ENCODE measurements at regions not wholly inside any gene's neighbourhood (a gene's known extent, or its start where the extent isn't known, plus 50 kb on each side); places are given as distances from the start of the nearest gene placed in this dataset.
"Not testable (repeated sequence)": the region's sequence is repeated elsewhere in the genome, so short reads cannot be mapped to it uniquely, and the experiment has no call there.

- H3K4me3 ChIP-seq (ENCODE audit: low read length); H3K27ac Mint-ChIP-seq; intact Hi-C loops (cut with micrococcal nuclease); H3K4me1 Mint-ChIP-seq; POLR2A ChIA-PET; H3K9me3 Mint-ChIP-seq; CTCF ChIA-PET; H3K9me3 ChIP-seq (ENCODE audit: control insufficient read depth in 2 of 3, low read length in 3 of 3); H3K27me3 ChIP-seq (ENCODE audit: control insufficient read depth in 2 of 2, insufficient read depth in 2 of 2, low read length in 2 of 2); ATAC-seq; H3K4me1 ChIP-seq (ENCODE audit: control insufficient read depth in 2 of 2, insufficient read depth in 2 of 2, low read length in 2 of 2); H3K36me3 Mint-ChIP-seq; H3K27ac ChIP-seq (ENCODE audit: low read depth, low read length); H3K36me3 ChIP-seq (ENCODE audit: control insufficient read depth in 2 of 3, insufficient read depth in 3 of 3, low read length in 3 of 3); H3K4me3 Mint-ChIP-seq; DNase-seq: not testable (repeated sequence)
- H3K27me3 Mint-ChIP-seq, result peaks cover 0 to 17% (median 4%) of the 10 kb centered on the region in 5 donors
Observed at GRCh38 chr16:80892395-80892794, 88.0 kb upstream of the CDYL2 start.

- H3K9me3 Mint-ChIP-seq, result no peaks in the 10 kb centered on the region
Observed at GRCh38 chr16:80889779-80890359, 85.5 kb upstream of the CDYL2 start.

GRCh38 chr16:80887062-80887461, 82.7 kb upstream of the CDYL2 start:
- no peak overlapping the region for H3K4me3 ChIP-seq (ENCODE audit: low read length)
- Mint-ChIP-seq H3K27ac (no peak overlapping the region), H3K9me3 (no peaks in the 10 kb centered on the region), H3K36me3 (no peaks in the 10 kb centered on the region), H3K27me3 (peaks cover 8 to 22% (median 14%) of the 10 kb centered on the region in 5 donors), H3K4me1 (no peaks in the 10 kb centered on the region), H3K4me3 (no peak overlapping the region)
- DNase-seq, result no peak
- intact Hi-C loops (cut with micrococcal nuclease), result no loop called here
- ChIA-PET POLR2A (no interaction called here), CTCF (interaction anchor here (0.7 kb wide), 1 partner anchor 8 kb away, joined by 3 read pairs; no protein-coding TSS in a partner anchor)
- H3K27me3 ChIP-seq (ENCODE audit: control insufficient read depth in 2 of 2, insufficient read depth in 2 of 2, low read length in 2 of 2), result peaks cover 0 to 3% of the 10 kb centered on the region in 2 donors
- H3K27ac ChIP-seq (ENCODE audit: low read depth, low read length), result no peak overlapping the region
- no peak for ATAC-seq
- no peaks in the 10 kb centered on the region for H3K36me3 ChIP-seq (ENCODE audit: control insufficient read depth in 2 of 3, insufficient read depth in 3 of 3, low read length in 3 of 3)
- H3K9me3 ChIP-seq (ENCODE audit: control insufficient read depth in 2 of 3, low read length in 3 of 3), result no peaks in the 10 kb centered on the region
- H3K4me1 ChIP-seq (ENCODE audit: control insufficient read depth in 2 of 2, insufficient read depth in 2 of 2, low read length in 2 of 2), result no peaks in the 10 kb centered on the region

More at GRCh38 chr16:80889779-80890359, 85.5 kb upstream of the CDYL2 start:
- Histone ChIP-seq H3K36me3 (ENCODE audit: control insufficient read depth in 2 of 3, insufficient read depth in 3 of 3, low read length in 3 of 3) (no peaks in the 10 kb centered on the region), H3K9me3 (ENCODE audit: control insufficient read depth in 2 of 3, low read length in 3 of 3) (no peaks in the 10 kb centered on the region), H3K27ac (ENCODE audit: low read depth, low read length) (no peak overlapping the region), H3K4me1 (ENCODE audit: control insufficient read depth in 2 of 2, insufficient read depth in 2 of 2, low read length in 2 of 2) (no peaks in the 10 kb centered on the region), H3K4me3 (ENCODE audit: low read length) (no peak overlapping the region), H3K27me3 (ENCODE audit: control insufficient read depth in 2 of 2, insufficient read depth in 2 of 2, low read length in 2 of 2) (no peaks in the 10 kb centered on the region)
- Mint-ChIP-seq H3K4me3 (no peak overlapping the region), H3K27me3 (peaks cover 0 to 14% (median 0%) of the 10 kb centered on the region in 5 donors), H3K36me3 (no peaks in the 10 kb centered on the region), H3K4me1 (no peaks in the 10 kb centered on the region), H3K27ac (no peak overlapping the region)
- no peak for ATAC-seq
- POLR2A ChIA-PET, result no interaction called here
- CTCF ChIA-PET, result no interaction called here
- DNase-seq, result no peak
- intact Hi-C loops (cut with micrococcal nuclease), result no loop called here

GRCh38 chr16:80883816-80884215, 79.4 kb upstream of the CDYL2 start:
- DNase-seq, result no peak
- no peak overlapping the region for H3K4me3 Mint-ChIP-seq
- intact Hi-C loops (cut with micrococcal nuclease), result no loop called here

GRCh38 chr16:80883159-80883642, 78.8 kb upstream of the CDYL2 start:
- Mint-ChIP-seq H3K4me3 (no peak overlapping the region), H3K27ac (no peak overlapping the region), H3K36me3 (no peaks in the 10 kb centered on the region), H3K4me1 (no peaks in the 10 kb centered on the region), H3K27me3 (peaks cover 17 to 33% (median 22%) of the 10 kb centered on the region in 5 donors), H3K9me3 (no peaks in the 10 kb centered on the region)
- no peaks in the 10 kb centered on the region for H3K36me3 ChIP-seq (ENCODE audit: control insufficient read depth in 2 of 3, insufficient read depth in 3 of 3, low read length in 3 of 3)
- H3K27ac ChIP-seq (ENCODE audit: low read depth, low read length), result no peak overlapping the region
- H3K9me3 ChIP-seq (ENCODE audit: control insufficient read depth in 2 of 3, low read length in 3 of 3), result no peaks in the 10 kb centered on the region
- no peak overlapping the region for H3K4me3 ChIP-seq (ENCODE audit: low read length)
- intact Hi-C loops (cut with micrococcal nuclease), result no loop called here
- ATAC-seq, result no peak
- no peak for DNase-seq
- H3K4me1 ChIP-seq (ENCODE audit: control insufficient read depth in 2 of 2, insufficient read depth in 2 of 2, low read length in 2 of 2), result no peaks in the 10 kb centered on the region
- peaks cover 0 to 3% of the 10 kb centered on the region in 2 donors for H3K27me3 ChIP-seq (ENCODE audit: control insufficient read depth in 2 of 2, insufficient read depth in 2 of 2, low read length in 2 of 2)
- ChIA-PET CTCF (no interaction called here), POLR2A (no interaction called here)

More at GRCh38 chr16:80883816-80884215, 79.4 kb upstream of the CDYL2 start:
- Mint-ChIP-seq H3K27me3 (peaks cover 17 to 33% (median 22%) of the 10 kb centered on the region in 5 donors), H3K4me1 (no peaks in the 10 kb centered on the region), H3K36me3 (no peaks in the 10 kb centered on the region), H3K27ac (no peak overlapping the region), H3K9me3 (no peaks in the 10 kb centered on the region)
- Histone ChIP-seq H3K4me3 (ENCODE audit: low read length) (no peak overlapping the region), H3K27me3 (ENCODE audit: control insufficient read depth in 2 of 2, insufficient read depth in 2 of 2, low read length in 2 of 2) (peaks cover 0 to 3% of the 10 kb centered on the region in 2 donors), H3K36me3 (ENCODE audit: control insufficient read depth in 2 of 3, insufficient read depth in 3 of 3, low read length in 3 of 3) (no peaks in the 10 kb centered on the region), H3K9me3 (ENCODE audit: control insufficient read depth in 2 of 3, low read length in 3 of 3) (no peaks in the 10 kb centered on the region), H3K4me1 (ENCODE audit: control insufficient read depth in 2 of 2, insufficient read depth in 2 of 2, low read length in 2 of 2) (no peaks in the 10 kb centered on the region), H3K27ac (ENCODE audit: low read depth, low read length) (no peak overlapping the region)
- ChIA-PET CTCF (no interaction called here), POLR2A (no interaction called here)
- ATAC-seq, result no peak

GRCh38 chr16:80875616-80876015, 71.2 kb upstream of the CDYL2 start:
- Histone ChIP-seq H3K4me3 (ENCODE audit: low read length) (no peak overlapping the region), H3K36me3 (ENCODE audit: control insufficient read depth in 2 of 3, insufficient read depth in 3 of 3, low read length in 3 of 3) (no peaks in the 10 kb centered on the region), H3K27ac (ENCODE audit: low read depth, low read length) (no peak overlapping the region), H3K27me3 (ENCODE audit: control insufficient read depth in 2 of 2, insufficient read depth in 2 of 2, low read length in 2 of 2) (no peaks in the 10 kb centered on the region), H3K9me3 (ENCODE audit: control insufficient read depth in 2 of 3, low read length in 3 of 3) (no peaks in the 10 kb centered on the region), H3K4me1 (ENCODE audit: control insufficient read depth in 2 of 2, insufficient read depth in 2 of 2, low read length in 2 of 2) (no peaks in the 10 kb centered on the region)
- POLR2A ChIA-PET, result no interaction called here
- CTCF ChIA-PET, result no interaction called here
- H3K27ac Mint-ChIP-seq, result no peak overlapping the region
- intact Hi-C loops (cut with micrococcal nuclease), result no loop called here
- ATAC-seq (no peak), DNase-seq (no peak)
- no peaks in the 10 kb centered on the region for H3K4me1 Mint-ChIP-seq
- no peak overlapping the region for H3K4me3 Mint-ChIP-seq
- H3K9me3 Mint-ChIP-seq, result peaks cover 0 to 5% (median 0%) of the 10 kb centered on the region in 11 donors
- H3K36me3 Mint-ChIP-seq, result no peaks in the 10 kb centered on the region
- peaks cover 32 to 56% (median 50%) of the 10 kb centered on the region in 5 donors for H3K27me3 Mint-ChIP-seq

- Mint-ChIP-seq H3K4me1 (no peaks in the 10 kb centered on the region), H3K27ac (no peak overlapping the region), H3K4me3 (no peak overlapping the region), H3K9me3 (peaks cover 0 to 5% (median 0%) of the 10 kb centered on the region in 11 donors), H3K27me3 (peaks cover 31 to 53% (median 45%) of the 10 kb centered on the region in 5 donors), H3K36me3 (no peaks in the 10 kb centered on the region)
- no peak overlapping the region for H3K27ac ChIP-seq (ENCODE audit: low read depth, low read length)
- no peak overlapping the region for H3K4me3 ChIP-seq (ENCODE audit: low read length)
- ATAC-seq (no peak), DNase-seq (no peak)
- no peaks in the 10 kb centered on the region for H3K9me3 ChIP-seq (ENCODE audit: control insufficient read depth in 2 of 3, low read length in 3 of 3)
- no peaks in the 10 kb centered on the region for H3K4me1 ChIP-seq (ENCODE audit: control insufficient read depth in 2 of 2, insufficient read depth in 2 of 2, low read length in 2 of 2)
- H3K27me3 ChIP-seq (ENCODE audit: control insufficient read depth in 2 of 2, insufficient read depth in 2 of 2, low read length in 2 of 2), result no peaks in the 10 kb centered on the region
- H3K36me3 ChIP-seq (ENCODE audit: control insufficient read depth in 2 of 3, insufficient read depth in 3 of 3, low read length in 3 of 3), result no peaks in the 10 kb centered on the region
- ChIA-PET POLR2A (no interaction called here), CTCF (no interaction called here)
- intact Hi-C loops (cut with micrococcal nuclease), result no loop called here
Observed at GRCh38 chr16:80874925-80875324, 70.5 kb upstream of the CDYL2 start.

Data from naive thymus-derived CD4-positive, alpha-beta T cell (primary cell).